NCI-H510A (cell line): ENCODE measurements at regions not wholly inside any gene's neighbourhood (a gene's known extent, or its start where the extent isn't known, plus 50 kb on each side); places are given as distances from the start of the nearest gene placed in this dataset.
A peak's percentile ranks its signal among the peaks of the same experiment; 100 is the strongest.
"Not testable (repeated sequence)": the region's sequence is repeated elsewhere in the genome, so short reads cannot be mapped to it uniquely, and the experiment has no call there.

Experiments used
- DNase-seq: peaks from one replicate; lab custom pipeline; 2025; lab: John Stamatoyannopoulos, UW

DNA sequence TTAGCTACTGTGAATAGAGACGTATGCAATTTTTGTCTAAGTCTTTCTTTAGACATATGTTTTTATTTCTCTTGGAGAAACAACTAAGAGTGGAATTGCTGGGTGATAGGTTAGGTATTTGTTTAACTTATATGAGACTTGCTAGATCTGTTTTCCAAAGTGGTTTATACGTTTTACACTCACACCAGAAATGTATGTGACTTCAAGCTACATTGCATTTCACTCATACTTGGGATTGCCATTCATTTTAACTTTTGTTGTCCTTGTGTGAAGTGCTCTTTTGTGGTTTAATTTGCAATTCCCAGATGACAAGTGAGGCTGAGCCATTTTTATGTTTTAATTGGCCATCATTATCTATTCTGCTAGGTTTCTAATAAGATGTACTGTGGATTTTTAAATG, 817.2 kb downstream of the GLUD2 start:
- no peak for DNase-seq

DNA sequence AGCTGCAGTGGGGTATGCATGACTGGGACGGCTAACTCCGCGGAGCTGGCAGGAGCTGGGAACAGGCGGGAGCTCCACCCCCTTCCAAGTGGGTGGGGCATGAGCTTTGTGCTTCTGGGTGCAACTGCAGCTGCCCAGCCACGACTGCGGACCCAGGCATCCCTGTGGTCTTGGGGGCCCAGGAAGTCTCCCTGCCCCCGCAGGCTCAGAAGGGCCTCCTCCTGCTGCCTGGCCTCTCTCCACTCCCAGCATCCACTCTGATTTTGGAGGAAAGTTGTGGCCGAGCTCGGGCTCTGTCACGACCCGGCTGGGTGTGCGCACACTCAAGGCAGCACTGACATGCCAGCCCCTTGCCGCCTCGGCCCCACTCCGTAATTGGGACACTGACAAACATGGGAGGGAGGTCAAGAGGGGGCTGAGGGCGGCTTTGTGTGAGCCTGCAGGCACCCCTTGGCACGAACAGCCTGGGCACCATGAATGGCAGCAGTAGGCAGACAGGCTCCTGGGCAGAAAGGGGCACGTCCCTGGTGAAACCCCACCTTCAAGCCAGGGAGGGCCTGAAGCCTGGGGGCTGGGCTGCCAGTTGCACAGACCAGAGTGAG, 822.6 kb downstream of the GLUD2 start:
- DNase-seq: no peak

DNA sequence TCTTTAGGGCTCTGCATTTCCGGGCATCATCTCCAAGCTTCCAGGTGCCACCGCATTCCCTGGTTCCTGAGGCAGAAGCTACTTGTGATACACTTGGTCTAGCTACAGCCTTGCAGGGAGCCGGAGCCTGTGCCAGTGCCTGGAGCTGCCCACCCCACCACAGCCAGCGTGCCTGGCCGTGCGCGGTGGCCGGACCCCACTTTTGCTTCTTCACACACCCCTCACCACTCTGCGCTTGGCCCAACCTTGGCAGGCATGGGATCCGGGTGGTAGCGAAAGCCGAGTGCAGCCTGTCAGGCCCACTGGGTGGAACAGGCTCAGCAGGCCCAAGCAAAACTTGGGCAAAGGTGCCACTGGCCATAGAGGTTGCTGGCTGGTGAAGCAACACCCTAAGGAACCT, 823.7 kb downstream of the GLUD2 start:
- DNase-seq: no peak

DNA sequence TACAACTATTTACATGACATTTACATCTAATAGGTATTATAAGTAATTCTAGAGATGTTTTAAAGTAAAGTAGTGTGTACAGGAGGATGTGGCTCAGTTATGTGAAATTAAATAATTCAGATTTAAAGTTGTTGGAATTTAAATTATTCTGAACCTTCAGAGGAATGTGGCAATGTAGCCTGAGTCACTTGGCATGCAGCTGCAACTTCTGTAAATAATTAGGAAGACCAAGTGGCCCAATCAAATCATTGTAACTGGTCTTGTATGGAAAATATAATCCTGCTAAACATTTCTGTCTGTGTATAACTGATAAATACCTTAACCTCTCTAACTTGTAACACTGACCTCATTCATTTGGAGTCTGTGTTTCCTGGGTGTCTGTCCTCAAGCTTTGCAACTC, 828.9 kb downstream of the GLUD2 start:
- DNase-seq: no peak

DNA sequence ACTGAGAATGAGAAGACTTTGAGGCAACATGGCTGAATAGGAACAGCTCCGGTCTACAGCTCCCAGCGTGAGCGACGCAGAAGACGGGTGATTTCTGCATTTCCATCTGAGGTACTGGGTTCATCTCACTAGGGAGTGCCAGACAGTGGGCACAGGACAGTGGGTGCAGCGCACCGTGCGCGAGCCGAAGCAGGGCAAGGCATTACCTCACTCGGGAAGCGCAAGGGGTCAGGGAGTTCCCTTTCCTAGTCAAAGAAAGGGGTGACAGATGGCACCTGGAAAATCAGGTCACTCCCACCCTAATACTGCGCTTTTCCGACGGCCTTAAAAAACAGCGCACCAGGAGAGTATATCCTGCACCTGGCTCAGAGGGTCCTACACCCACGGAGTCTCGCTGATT, 829.9 kb downstream of the GLUD2 start:
- not testable (repeated sequence) for DNase-seq

DNA sequence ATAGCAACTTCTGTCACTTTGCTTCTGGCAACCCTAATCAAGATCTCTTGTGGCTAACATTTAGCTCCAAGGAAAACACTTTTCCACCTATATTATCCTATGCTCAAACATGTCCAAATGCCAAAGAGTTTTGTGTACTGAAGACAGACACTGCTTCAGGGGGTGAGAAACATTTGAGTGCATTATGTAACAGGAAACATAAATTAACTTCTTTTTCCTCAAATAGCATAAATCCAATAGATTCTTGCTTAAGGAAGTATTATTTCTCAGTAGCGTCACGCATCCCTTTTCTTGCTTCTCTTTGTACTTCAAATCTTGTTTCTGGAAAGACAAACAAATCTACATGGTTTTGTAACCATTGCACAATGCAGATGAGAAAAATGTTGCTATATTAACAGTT, 839.1 kb downstream of the GLUD2 start:
- DNase-seq: no peak

DNA sequence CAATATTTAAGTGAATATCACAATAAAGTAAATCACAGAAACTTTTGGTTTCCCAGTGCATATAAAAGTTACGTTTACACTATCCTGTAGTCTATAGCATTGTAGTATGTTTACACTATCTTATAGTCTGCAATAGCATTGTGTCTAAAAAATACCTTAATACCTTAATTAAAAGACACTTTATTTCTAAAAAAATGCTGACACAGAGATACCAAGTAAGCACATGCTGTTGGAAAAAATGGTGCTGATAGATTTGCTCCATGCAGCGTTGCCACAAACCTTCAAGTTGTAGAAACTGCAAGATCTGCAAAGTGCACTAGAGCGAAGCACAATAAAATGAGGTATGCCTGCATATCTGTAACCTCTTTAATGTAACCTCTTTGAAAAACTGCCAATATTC, 847.3 kb downstream of the GLUD2 start:
- no peak for DNase-seq

DNA sequence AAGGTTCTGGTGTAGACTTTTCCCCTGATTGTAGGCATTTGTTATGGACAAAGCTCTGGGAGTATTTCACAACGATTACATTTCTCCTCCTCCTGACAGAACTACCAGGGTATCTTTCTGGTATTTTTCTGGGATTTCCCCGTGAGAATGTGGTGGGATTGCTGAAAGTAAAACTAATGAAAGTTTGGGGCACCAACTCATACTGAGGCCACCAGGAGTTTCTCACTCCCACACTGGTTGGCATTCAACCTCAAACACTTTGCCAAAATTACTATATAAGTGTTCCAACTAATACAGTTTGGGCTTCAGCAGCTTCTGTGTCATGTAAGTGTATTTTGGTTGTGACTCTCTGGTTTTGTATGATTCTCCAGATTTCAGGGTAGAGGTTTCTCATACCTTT, 855.1 kb downstream of the GLUD2 start:
- no peak for DNase-seq

DNA sequence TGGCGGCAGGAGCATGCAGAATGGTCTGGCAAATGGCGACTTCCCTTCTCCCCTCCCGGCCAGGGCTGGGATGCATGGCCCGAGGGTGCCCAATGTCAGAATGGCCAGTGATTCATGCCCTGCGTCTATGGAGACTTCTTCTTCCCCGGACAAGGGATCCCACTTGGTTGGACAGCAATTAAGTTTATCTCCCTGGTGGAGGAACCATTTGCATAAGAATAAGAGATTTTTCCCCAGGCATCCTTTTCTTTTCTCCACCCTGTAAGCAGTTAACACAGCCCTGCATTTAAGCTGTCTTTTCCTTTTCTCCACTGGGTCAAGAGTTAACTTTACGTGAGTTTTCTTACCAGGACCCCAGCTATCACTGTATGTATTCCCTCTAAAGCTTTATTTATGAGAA, 856.6 kb downstream of the GLUD2 start:
- no peak for DNase-seq

DNA sequence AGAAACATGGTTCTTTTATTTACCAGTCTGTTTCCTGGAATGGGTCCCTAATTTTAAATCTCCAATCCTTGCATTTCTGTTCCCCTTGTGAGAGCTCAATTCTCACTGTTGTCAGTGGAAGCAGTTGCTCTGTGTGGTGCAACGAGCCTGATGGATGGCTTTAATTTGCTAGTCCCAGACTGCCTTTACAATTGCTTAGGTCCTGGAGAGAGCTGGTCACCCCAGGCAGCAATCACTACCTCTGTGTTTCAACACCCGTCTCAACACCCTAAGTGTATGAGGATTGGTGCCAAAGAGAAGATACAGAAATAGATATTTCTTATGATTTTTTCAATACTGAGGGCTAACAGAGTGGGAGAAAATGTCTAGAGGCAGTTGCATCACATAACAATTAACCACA, 873.8 kb downstream of the GLUD2 start:
- no peak for DNase-seq

DNA sequence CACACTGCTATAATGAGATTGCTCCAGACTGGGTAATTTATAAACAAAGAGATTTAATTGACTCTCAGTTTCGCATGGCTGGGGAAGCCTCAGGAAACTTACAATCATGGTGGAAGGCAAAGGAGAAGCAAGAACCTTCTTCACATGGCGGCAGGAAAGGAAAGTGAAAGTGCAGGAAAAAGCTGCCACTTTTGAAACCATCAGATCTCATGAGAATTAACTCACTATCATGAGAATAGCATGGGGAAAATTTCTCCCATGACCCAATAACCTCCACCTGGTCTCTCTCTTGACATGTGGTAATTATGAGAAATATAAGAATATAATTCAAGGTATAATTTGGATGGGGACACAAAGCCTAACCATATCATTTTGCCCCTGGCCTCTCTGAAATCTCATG, 884.2 kb downstream of the GLUD2 start:
- no peak for DNase-seq

DNA sequence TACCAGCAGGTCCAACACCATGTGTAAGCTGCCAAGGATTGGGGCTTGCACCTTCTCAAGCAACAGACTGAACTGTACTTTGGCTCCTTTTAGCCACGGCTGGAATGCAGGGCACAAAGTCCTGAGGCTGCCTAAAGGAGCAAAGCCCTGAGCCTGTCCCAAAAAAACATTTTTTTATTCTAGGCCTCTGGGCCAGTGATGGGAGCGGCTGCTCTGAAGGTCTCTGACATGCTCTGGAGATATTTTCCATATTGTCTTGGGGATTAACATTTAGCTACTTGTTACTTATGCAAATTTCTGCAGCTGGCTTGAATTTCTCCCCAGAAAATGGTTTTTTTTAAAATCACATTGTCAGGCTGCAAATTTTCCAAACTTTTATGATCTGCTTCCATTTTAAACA, 885.3 kb downstream of the GLUD2 start:
- DNase-seq: no peak

DNA sequence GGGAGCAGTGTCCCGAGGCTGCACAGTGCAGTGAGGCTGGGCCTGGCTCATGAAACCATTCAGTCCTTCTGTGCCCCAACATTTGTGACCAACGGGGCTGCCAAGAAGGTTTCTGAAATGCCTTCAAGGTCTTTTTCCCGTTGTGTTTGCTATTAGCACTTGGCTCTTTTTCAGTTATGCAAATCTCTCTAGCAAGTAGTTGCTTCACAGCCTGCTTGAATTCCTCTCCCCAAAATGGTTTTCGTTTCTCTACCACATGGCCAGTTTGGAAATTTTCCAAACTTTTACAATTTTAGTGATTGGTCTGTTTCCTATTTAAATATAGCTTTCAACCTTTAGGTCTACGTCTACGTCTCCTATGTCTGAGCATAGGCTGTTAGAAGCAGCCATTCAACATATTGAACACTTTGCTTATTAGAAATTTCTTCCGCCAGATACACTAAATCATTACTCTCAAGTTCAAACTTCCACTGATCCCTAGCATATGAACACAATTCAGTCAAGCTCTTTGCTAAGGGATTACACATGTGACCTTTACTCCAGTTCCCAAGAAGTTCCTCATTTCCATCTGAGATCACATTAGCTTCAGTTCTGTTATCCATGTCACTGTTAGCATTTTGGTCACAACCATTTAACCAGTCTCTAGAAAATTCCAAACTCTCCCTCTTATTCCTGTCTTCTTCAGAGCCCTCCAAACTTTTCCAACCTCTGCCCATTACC, 901.8 kb downstream of the GLUD2 start:
- no peak for DNase-seq

DNA sequence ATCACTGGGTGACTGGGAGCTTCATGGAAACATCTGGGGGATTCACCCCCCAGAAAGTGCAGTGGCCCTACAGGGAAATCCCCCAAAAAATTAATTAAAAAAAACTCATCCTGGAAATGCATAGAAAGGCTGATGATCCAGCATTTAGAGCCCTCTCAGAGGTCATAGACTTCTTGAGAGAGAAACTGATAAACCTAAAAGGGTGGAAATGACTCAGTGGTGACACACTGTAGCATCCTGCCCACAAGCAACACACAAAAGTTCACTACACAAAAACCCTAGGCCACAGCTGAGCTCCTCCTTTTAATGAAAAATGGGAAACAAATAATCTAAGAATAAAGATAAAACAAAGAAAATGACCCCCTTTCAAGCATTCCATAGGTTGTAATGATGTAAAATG, 911.5 kb downstream of the GLUD2 start:
- no peak for DNase-seq

DNA sequence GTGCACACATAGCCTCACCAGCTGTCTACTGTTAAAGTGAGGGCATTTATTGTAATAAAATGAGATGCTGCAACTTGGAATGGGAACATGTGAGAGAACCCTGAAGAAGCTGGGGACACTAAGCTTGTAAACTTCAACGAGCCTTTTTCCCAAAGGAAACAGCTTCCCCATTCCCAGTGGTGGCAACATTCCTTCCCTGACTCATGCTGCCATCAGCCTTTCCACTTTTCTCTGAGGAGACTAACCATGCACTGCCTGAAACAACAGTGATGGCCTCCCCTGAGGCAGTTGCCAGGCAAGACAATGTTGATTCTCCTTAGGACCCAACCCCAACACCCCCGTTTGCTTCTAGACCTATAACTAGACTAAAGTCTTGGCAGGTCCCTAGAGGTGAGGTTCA, 928.3 kb downstream of the GLUD2 start:
- DNase-seq: no peak

DNA sequence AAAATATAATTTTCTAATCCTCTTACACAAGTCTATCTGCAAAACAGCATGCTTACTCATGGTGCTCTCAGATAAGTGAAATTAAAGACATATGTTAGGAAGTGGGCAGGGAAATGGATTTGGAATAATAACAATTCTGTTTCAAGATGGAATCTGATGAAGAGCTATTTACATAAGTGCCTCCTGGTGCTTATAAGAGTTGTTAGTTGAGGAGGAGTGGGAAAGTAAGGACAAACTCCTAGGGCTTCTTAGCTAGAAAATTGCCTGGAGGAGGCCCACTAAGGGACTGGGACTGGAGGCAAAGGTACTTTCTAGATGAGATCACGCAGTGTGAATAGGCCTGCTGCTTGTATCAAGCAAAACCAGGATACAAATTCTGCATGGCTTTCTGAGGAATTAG, 939.8 kb downstream of the GLUD2 start:
- DNase-seq: no peak

DNA sequence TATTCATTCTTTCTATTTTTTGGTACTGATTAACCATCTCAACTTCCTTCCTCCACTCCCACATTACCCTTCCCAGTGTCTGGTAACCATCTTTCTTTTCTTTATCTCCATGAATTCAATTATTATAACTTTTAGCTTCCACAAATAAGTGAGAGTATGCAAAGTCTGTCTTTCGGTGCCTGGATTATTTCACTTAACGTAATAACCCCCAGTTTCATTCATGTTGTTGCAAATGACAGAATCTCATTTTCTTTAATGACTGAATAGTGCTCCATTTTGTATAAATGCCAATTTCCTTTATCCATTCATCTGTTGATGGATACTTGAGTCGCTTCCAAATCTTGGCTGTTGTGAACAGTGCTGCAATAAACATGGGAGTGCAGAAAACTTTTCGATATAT, 940.4 kb downstream of the GLUD2 start:
- no peak for DNase-seq

DNA sequence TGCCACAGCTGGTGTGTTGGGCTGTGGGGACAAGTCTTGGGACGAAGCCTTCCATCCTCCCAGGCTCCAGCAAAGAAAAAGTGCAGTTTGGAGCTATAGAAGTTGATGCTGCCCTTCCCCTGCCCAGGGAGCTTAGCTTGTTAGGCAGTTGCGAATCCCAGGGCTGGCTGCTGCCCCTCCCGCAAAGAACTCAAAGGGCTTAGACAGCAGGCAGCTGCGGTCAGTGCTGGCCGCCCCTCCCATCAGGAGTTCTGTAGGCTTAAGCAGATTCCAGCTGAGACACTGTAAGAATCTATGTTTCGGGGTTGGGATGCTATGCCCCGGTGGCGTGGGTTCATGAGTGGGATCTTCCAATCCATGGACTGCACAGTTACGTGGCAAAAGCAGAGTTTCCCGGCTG, 956.7 kb downstream of the GLUD2 start:
- DNase-seq: no peak

DNA sequence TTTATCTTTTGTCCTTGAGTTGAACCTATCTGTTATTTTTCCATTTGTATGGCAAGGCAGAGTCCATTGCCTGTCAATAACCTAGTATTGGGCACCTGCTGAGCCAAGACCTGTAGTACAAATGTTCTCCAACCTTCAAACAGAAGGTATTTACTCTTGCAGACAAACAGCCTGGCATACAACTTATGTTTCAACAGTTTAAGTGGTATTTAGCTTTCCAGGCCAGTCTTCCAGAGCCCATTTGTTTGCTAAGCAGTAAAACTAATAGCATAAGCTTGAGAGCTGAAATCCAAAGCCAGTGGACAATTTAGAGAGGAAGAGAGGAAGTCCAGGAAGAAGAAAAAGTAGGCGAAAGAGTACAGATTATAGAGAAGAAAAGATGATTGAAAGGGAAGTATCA, 979.3 kb downstream of the GLUD2 start:
- DNase-seq: peak; percentile 59

DNA sequence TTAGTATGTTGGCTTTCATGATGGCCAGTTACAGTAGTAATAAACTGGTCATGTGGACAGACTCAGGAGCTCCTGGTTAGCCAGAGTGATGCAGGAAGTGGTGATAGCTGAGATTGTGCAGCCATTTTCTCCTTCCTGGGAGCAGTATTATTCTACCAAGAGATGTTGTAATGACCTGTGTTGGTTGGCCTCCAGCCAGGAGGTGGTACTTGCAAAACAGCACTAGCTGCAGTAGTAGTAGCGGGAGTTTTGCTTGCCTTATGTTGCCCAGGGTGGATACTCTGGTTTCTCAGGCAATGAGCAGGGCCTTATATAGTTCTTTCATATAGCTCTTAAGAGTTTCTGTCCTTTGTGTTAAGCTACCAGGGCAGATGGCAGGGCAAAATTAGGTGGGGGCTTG, 998.8 kb downstream of the GLUD2 start:
- peak; percentile 3 for DNase-seq

DNA sequence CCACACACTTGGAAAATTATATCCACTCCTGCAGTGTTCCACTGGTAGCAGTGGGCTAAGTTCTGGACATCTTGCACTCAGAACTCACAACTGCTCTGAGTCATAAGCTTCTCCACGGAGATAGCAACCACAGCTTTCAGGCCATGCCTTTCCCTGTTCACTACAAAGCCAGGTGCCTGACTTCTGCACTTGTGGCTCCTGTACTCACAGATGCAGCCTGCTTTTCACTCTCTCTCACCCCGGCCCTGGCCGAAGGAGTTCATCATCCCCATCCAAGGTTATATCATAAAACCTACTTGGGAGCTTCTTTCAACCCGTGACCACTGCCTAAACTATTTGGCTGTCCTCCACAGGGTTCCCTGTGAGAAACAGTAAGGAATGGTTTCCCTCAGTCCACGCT, 999.4 kb downstream of the GLUD2 start:
- DNase-seq: no peak

DNA sequence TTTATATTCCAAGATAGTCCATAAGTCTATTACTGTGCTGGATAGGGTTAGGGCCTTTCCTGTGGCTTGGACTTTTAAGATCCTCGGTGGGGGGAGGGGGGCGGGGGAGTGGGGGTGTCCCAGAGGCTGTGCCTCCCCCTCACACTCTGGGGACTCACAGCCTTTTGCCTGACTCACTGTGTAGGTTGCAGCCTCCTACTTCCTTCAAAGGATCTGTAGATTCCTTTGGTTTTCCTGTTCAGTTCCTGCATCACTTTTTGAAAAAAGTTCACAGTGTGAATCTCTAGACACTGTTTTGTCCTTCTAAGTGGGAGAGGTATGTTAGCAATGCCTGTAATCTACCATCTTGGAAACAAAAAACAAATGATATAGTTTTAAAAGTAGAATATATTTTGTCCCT, 999.9 kb downstream of the GLUD2 start:
- DNase-seq: no peak

DNA sequence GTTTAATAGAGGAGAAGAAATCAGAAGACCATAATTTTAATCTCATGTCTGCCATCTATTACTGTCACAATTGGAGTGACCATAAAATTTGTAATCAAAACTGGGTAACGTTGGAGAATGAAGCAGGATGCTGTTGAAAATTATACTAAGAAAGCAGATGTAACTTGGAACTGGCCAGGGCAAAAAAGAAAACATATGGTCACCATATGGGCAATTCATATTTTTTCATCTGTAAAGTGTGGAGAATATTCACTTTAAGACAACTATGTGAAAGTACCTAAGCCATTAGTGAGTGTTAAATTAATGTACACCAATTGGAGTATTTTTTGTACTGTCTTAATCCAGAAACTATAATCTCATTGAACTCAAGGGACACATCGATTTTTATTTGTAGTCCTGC, 1008.0 kb downstream of the GLUD2 start:
- no peak for DNase-seq

DNA sequence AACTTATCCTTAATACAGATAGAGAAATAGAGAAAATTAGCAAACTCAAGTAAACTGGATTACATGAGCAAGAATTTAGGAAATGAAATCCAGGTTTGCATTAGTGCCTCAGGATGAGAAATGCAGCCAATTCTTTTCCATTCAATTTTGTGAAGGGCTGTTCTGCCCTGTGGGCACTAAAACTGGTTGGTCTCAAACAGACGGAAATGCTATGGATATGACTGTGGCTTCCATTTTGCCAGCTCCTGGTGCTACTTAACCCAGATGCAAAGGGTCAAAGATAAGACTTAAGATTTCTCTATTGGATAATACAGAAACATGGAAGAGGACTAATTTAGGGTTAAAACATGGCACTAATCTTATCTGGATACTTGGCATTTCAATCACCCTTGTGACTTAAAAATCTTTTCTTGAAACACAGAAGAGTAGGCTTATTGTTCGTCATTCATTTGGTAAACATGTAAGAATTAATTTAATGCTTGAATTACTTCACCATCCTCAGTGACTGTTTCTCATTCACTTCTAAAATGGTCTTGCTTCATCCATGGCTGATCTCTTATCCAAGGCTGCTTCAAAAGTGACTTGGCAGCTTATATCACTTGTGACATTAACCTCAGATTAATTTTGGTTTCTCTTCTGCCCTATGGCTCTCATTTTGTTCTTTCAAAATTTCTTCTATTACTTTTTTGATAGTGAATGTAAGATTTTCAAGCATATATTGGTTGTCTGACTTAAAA, 1008.7 kb downstream of the GLUD2 start:
- no peak for DNase-seq
